T follicular helper cell (primary cell): ENCODE measurements at regions not wholly inside any gene's neighbourhood (a gene's known extent, or its start where the extent isn't known, plus 50 kb on each side); places are given as distances from the start of the nearest gene placed in this dataset.

ENCODE experiments used
- DNase-seq: peaks from one replicate; pipeline ENCODE4 v3.0.0-alpha.2; 2020; ENCODE audit warnings: low read depth

- DNase-seq: no peak
Observed at GRCh38 chr3:18079739-18080138, 337.3 kb upstream of the TBC1D5 start.

GRCh38 chr3:18079062-18079461 lies 336.6 kb upstream of the TBC1D5 start:
- no peak for DNase-seq

GRCh38 chr3:18077128-18077840 lies 334.9 kb upstream of the TBC1D5 start:
- DNase-seq: no peak

- no peak for DNase-seq
Observed at GRCh38 chr3:18076301-18076700, 333.9 kb upstream of the TBC1D5 start.

GRCh38 chr3:18075799-18076198 lies 333.4 kb upstream of the TBC1D5 start:
- no peak for DNase-seq

GRCh38 chr3:18071833-18072232 lies 329.4 kb upstream of the TBC1D5 start:
- DNase-seq: no peak

- no peak for DNase-seq
Observed at GRCh38 chr3:18070944-18071343, 328.5 kb upstream of the TBC1D5 start.

GRCh38 chr3:18070231-18070630 lies 327.8 kb upstream of the TBC1D5 start:
- DNase-seq: no peak

GRCh38 chr3:18069568-18069967 lies 327.1 kb upstream of the TBC1D5 start:
- DNase-seq: no peak

GRCh38 chr3:18066899-18067582 lies 324.6 kb upstream of the TBC1D5 start:
- DNase-seq: no peak

GRCh38 chr3:18064586-18064985 lies 322.2 kb upstream of the TBC1D5 start:
- no peak for DNase-seq

GRCh38 chr3:18062657-18063025 lies 320.2 kb upstream of the TBC1D5 start:
- DNase-seq: no peak

- DNase-seq: no peak
Observed at GRCh38 chr3:18061737-18062656, 319.6 kb upstream of the TBC1D5 start.

- no peak for DNase-seq
Observed at GRCh38 chr3:18058666-18059065, 316.2 kb upstream of the TBC1D5 start.

GRCh38 chr3:18057471-18058091 lies 315.1 kb upstream of the TBC1D5 start:
- no peak for DNase-seq

- no peak for DNase-seq
Observed at GRCh38 chr3:18054625-18055024, 312.2 kb upstream of the TBC1D5 start.

- DNase-seq: no peak
Observed at GRCh38 chr3:18051306-18051705, 308.9 kb upstream of the TBC1D5 start.

- DNase-seq: no peak
Observed at GRCh38 chr3:18049096-18049495, 306.7 kb upstream of the TBC1D5 start.

- no peak for DNase-seq
Observed at GRCh38 chr3:18047052-18047451, 304.6 kb upstream of the TBC1D5 start.

GRCh38 chr3:18046131-18046915 lies 303.9 kb upstream of the TBC1D5 start:
- DNase-seq: no peak
